Activated CD8-positive, alpha-beta memory T cell treated with anti-CD3 and anti-CD28 coated beads, Interleukin-2, amount 10 ng/mL, durations not matched to agents 7 days and 5 days (primary cell): ENCODE measurements at regions not wholly inside any gene's neighbourhood (a gene's known extent, or its start where the extent isn't known, plus 50 kb on each side); places are given as distances from the start of the nearest gene placed in this dataset.

Experiments used
- ATAC-seq: fragments of 150-1000 bp; cut with Tn5 transposase; one replicate; pipeline ENCODE4 v1.10.0; 2021; ENCODE audit warnings: moderate library complexity
- CTCF ChIA-PET: fragments of 350-600 bp; sonication (Branson Sonifier 250); formaldehyde crosslinking; loops from one replicate; lab custom pipeline; 2021; ENCODE audit warnings: antibody characterized with exemption; lab: Charles Lee
- DNase-seq: peaks from one replicate; pipeline ENCODE4 v3.0.0-alpha.2; 2020
- H3K27ac Mint-ChIP-seq: one replicate; pipeline ENCODE4 v1.8.0; 2021; ENCODE audit warnings: mild to moderate bottlenecking, mixed read lengths
- H3K27me3 Mint-ChIP-seq: one replicate; pipeline ENCODE4 v1.8.0; 2021; ENCODE audit warnings: mixed read lengths
- H3K36me3 Mint-ChIP-seq: one replicate; pipeline ENCODE4 v1.8.0; 2021; ENCODE audit warnings: mild to moderate bottlenecking, mixed read lengths
- H3K4me1 Mint-ChIP-seq: one replicate; pipeline ENCODE4 v1.8.0; 2021; ENCODE audit warnings: mixed read lengths
- H3K4me3 Mint-ChIP-seq: one replicate; pipeline ENCODE4 v1.8.0; 2021; ENCODE audit warnings: mild to moderate bottlenecking, moderate library complexity, mixed read lengths
- H3K9me3 Mint-ChIP-seq: one replicate; pipeline ENCODE4 v1.8.0; 2022; ENCODE audit warnings: low read depth, mixed read lengths

DNA sequence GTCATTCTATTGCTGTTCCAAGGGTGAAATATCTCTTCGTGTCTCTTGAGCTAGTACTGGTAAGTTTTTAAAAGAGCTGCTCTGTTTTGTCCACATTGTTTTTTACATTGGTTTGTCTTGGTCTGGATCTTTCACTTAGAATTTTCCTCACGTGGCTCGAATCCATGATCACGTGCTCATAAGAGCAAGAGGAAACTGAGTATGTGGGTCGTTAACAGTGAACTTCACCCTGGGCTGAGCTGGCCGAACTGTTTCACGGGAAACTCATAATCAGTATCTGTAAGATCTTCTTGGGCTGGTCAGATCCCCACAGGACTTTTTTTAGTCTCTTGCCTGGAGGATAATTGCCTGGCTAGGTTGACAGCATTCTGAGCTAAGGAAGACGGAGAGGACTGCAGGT, 77.8 kb upstream of the HELT start:
- CTCF ChIA-PET = no interaction called here
- no peak for ATAC-seq

DNA sequence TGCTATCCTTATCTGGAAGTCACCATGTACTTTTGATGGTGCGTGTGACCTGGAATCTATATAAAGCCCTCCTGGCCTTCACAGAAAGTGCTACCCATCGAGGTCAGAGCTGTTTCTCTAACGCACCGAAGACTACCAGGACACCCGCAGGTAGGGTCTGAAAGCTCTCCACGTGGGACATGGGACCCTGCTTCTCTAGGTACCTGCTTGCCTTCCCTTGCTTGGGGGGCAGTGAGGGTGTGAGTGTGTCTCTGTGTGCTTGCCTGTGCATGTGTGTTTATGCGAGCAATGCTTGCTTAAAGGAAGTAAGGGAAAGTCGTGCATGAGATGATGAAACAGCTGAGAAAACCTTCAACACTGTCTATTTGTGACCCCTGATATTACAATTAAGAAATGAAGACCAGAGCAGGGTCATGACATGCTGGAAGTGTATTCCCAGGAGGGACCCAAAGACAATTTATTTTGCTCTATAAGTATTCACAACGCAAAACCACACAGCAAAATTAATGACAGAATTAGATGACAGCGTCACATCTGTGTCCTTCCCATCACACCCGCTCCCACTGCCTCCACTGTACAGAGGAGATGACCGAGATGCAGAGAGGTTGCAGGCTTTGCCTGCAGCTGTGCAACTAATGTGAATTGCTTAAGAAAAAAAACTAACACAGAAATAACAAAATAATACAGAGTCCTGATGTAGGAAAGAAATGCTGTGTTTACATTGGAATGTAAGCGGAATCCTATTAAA, 76.4 kb upstream of the HELT start:
- Mint-ChIP-seq H3K9me3 (no peaks in the 10 kb centered on the region), H3K4me3 (no peak overlapping the region), H3K36me3 (no peaks in the 10 kb centered on the region), H3K4me1 (no peaks in the 10 kb centered on the region), H3K27ac (no peak overlapping the region), H3K27me3 (peaks cover 39% of the 10 kb centered on the region)
- CTCF ChIA-PET = no interaction called here
- DNase-seq (no peak), ATAC-seq (no peak)

More for the DNA sequence above, 77.8 kb upstream of the HELT start:
- no peak for DNase-seq
- H3K27me3 Mint-ChIP-seq = peaks cover 32% of the 10 kb centered on the region
- no peak overlapping the region for H3K27ac Mint-ChIP-seq
- no peaks in the 10 kb centered on the region for H3K9me3 Mint-ChIP-seq
- H3K4me3 Mint-ChIP-seq = no peak overlapping the region
- H3K4me1 Mint-ChIP-seq = no peaks in the 10 kb centered on the region
- H3K36me3 Mint-ChIP-seq = no peaks in the 10 kb centered on the region

DNA sequence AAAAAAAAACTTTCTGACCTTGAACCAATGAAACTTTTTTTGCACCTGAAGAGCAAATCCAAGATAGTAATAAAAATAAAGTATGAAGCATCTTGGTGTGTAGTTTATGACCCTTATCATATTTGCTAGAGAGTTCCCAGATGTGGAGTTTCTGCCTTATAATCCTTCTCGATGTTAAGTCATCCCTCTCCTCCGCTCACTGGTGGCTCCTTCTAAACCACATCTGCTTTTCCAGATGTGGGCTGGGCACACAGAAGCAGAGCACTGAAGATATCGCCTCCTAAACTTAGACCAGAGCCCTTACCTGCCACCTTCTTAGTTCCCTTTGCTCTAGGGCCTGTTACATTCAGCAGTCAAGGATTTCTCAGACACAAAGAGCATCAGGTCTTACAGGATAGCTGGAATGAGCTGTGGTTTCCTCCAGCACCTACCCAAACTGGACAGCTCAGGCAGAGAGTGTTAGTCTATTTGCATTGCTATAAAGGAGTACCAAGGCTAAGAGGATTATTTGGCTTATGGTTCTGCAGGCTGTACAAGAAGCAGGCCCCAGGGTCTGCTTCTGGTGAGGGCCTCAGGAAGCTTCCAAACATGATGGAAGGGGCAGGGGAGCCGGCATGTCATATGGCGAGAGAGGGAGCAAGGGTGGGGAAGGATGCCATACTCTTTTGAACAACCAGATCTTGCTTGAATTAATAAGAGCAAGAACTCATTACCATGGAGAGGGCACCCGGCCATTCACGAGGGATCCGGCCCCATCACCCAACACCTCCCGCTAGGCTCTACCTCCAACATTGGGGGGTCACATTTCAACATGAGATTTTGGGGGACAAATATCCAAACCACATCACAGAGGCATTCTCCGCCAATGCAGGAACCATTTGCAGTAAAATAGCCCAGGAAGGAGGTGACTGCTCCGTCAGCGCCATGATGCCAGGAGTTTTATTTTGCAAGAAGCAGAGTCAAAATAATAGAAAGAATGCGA, 75.6 kb upstream of the HELT start:
- H3K27ac Mint-ChIP-seq = no peak overlapping the region
- no peak overlapping the region for H3K4me3 Mint-ChIP-seq
- DNase-seq = no peak
- no peaks in the 10 kb centered on the region for H3K36me3 Mint-ChIP-seq
- H3K9me3 Mint-ChIP-seq = no peaks in the 10 kb centered on the region
- CTCF ChIA-PET = no interaction called here
- no peaks in the 10 kb centered on the region for H3K4me1 Mint-ChIP-seq
- H3K27me3 Mint-ChIP-seq = peaks cover 44% of the 10 kb centered on the region
- ATAC-seq = no peak

DNA sequence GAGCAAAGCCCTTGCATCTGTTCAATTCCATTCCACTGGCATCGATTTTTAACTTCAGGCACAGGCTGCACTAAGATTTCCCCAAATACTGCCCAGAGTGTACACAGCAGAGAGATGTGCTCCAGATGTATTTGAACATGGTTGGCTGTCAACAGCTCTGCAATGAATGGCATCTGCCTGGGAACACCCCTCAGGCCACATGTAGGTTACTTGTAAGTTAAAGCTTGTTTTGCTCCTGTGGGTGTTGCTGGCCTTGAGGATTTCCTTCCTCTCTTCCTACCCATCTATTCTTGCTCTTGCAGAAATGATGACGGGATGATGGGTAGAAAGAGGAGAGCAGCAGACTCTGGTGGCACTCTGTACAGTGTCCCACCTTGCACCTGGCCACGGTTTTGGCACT, 69.3 kb upstream of the HELT start:
- H3K27ac Mint-ChIP-seq = no peak overlapping the region
- CTCF ChIA-PET = no interaction called here
- ATAC-seq (no peak), DNase-seq (no peak)
- H3K9me3 Mint-ChIP-seq = no peaks in the 10 kb centered on the region
- no peak overlapping the region for H3K4me3 Mint-ChIP-seq
- no peaks in the 10 kb centered on the region for H3K36me3 Mint-ChIP-seq
- no peaks in the 10 kb centered on the region for H3K4me1 Mint-ChIP-seq
- peaks cover 50% of the 10 kb centered on the region for H3K27me3 Mint-ChIP-seq

DNA sequence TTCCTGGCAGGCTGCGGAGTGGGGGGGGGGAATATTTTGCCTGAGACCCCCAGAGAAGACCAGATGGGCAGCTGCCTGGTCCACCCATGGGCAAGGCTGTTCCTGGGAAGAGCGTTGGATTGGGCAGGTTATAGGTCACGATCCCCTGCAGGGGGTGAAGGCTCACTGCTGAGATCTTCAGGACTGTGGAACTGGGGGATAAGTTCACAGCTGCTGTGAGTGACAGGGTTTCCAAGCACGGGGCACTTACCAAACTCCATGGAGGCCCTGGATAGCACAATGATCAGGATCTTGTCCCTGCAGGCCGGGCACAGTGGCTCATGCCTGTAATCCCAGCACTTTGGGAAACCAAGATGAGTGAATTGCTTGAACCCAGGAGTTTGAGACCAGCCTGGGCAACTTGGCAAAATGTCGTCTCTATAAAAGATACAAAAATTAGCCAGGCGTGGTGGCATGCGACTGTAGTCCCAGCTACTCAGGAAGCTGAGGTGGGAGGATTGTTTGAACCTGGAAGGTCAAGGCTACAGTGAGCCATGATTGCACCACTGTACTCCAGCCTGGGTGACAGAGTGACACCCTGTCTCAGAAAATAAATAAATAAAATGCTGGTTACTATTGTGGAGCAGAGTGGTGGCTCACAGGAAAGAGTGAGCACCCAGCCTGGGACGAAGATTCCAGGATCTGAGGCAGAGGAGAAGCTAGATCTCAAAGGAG, 68.0 kb upstream of the HELT start:
- no peak for ATAC-seq
- Mint-ChIP-seq H3K4me1 (no peaks in the 10 kb centered on the region), H3K9me3 (no peaks in the 10 kb centered on the region), H3K27ac (no peak overlapping the region), H3K4me3 (no peak overlapping the region), H3K27me3 (peaks cover 40% of the 10 kb centered on the region), H3K36me3 (no peaks in the 10 kb centered on the region)
- no peak for DNase-seq
- CTCF ChIA-PET = no interaction called here

DNA sequence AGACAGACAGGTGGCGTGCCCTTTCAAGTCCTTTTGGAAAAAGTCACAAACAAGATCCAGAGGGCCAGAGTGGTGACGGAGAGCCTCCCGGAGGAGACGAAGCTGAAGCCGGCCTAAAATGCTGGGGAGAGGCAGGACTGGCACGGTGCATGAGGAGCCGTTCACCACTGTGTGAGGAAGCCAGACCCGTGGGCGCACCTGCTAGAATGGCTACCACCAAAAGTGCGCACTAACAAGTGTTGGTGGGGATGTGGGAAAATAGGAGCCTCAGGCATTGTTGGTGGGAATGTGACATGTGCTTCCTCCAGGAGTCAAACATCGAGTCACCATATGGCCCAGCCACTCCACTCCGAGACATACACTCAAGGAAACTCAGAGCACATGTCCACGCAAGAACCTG, 67.4 kb upstream of the HELT start:
- DNase-seq (no peak), ATAC-seq (no peak)
- no peak overlapping the region for H3K27ac Mint-ChIP-seq
- H3K36me3 Mint-ChIP-seq = no peaks in the 10 kb centered on the region
- CTCF ChIA-PET = no interaction called here
- H3K9me3 Mint-ChIP-seq = no peaks in the 10 kb centered on the region
- H3K4me3 Mint-ChIP-seq = no peak overlapping the region
- no peaks in the 10 kb centered on the region for H3K4me1 Mint-ChIP-seq
- H3K27me3 Mint-ChIP-seq = peaks cover 36% of the 10 kb centered on the region

DNA sequence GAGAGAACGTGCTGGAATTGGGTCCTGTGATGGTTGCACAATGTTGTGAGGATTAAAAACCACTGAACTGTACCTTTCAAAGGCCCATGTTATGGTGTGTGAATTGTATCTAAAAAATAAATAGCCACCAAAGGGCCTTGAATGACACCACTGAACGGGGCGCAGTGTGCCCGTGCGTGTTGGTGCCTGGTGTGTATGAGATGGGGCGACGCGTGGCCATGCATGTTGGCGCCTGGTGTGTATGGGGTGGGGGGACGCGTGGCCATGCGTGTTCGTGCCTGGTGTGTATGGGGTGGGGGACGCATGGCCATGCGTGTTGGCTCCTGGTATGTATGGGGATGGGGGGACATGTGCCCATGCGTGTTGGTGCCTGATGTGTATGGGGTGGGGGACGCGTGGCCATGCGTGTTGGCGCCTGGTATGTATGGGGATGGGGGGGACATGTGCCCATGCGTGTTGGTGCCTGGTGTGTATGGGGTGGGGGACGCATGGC, 66.6 kb upstream of the HELT start:
- Mint-ChIP-seq H3K9me3 (no peaks in the 10 kb centered on the region), H3K4me3 (no peak overlapping the region), H3K27ac (no peak overlapping the region), H3K27me3 (peaks cover 29% of the 10 kb centered on the region), H3K4me1 (no peaks in the 10 kb centered on the region), H3K36me3 (no peaks in the 10 kb centered on the region)
- DNase-seq (no peak), ATAC-seq (no peak)
- CTCF ChIA-PET = no interaction called here

DNA sequence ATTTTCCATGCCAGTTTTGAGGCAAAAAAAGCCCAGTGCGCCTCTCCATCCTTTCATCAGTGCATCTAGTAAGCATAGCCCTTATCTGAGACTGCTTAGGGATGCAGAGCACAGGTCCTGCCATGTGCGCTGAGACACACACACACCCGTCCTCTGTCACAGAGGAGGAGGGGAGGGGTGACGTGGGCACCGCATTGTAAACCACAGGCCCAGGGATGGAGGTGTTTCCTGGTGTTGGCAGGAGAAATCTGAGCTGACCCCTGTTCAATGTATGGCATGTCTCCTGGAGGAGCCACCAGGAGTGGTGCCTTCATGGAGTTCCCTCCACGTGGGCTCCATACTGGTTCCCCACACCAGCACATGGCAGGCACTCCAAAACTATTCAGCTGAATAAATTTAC, 65.8 kb upstream of the HELT start:
- CTCF ChIA-PET = no interaction called here
- Mint-ChIP-seq H3K27ac (no peak overlapping the region), H3K27me3 (peaks cover 24% of the 10 kb centered on the region), H3K36me3 (no peaks in the 10 kb centered on the region), H3K4me1 (no peaks in the 10 kb centered on the region), H3K4me3 (no peak overlapping the region), H3K9me3 (no peaks in the 10 kb centered on the region)
- no peak for DNase-seq
- no peak for ATAC-seq

DNA sequence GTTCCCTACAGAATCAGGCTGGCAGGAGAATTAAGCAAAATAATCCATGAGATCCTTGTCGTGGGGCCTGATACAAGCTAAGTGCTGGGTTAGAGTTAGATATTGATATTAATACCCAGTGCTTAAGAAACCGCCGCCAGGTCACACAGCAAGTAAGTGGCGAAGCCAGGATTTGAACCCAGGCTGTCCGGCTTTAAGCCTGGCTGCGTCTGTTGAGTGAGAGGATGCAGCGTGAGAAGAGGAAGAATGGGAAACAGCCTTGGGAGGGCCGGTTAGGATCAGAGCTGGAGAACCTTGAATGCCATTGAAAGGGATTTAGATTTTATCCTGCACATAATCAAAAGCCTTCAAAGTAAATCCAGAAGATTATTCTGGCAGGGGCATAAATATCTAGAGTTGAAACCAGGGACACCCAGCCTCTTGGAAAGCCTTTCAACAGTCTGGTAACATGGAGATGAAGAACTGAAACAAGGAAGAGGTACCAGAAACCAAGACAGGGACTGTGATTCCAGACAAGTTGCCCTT, 64.8 kb upstream of the HELT start:
- DNase-seq (no peak), ATAC-seq (no peak)
- Mint-ChIP-seq H3K4me3 (no peak overlapping the region), H3K9me3 (no peaks in the 10 kb centered on the region), H3K27me3 (peaks cover 17% of the 10 kb centered on the region), H3K36me3 (no peaks in the 10 kb centered on the region), H3K4me1 (no peaks in the 10 kb centered on the region), H3K27ac (no peak overlapping the region)
- CTCF ChIA-PET = no interaction called here

DNA sequence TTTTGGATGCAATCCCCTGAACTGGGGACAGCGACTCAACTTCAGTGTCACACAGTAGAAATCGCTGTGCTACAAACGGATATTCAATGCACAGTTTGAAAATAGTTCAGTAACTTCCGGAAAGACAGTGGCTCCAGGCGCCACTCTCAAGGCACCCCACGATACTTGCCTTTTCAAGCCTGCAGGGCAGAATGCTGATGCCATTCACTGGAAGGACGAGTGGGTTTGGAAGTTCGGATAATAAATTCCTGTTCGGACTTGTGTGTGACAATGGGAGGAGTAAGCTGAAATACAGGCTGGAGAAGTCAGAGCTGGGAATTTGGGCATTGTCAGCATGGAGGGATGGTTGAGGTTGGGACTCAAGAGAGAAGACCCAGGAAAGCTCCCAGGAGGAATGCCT, 64.3 kb upstream of the HELT start:
- H3K9me3 Mint-ChIP-seq = no peaks in the 10 kb centered on the region
- no peaks in the 10 kb centered on the region for H3K36me3 Mint-ChIP-seq
- no peak for DNase-seq
- CTCF ChIA-PET = no interaction called here
- peaks cover 15% of the 10 kb centered on the region for H3K27me3 Mint-ChIP-seq
- no peak overlapping the region for H3K27ac Mint-ChIP-seq
- H3K4me3 Mint-ChIP-seq = no peak overlapping the region
- H3K4me1 Mint-ChIP-seq = peaks cover 2% of the 10 kb centered on the region
- ATAC-seq = no peak

DNA sequence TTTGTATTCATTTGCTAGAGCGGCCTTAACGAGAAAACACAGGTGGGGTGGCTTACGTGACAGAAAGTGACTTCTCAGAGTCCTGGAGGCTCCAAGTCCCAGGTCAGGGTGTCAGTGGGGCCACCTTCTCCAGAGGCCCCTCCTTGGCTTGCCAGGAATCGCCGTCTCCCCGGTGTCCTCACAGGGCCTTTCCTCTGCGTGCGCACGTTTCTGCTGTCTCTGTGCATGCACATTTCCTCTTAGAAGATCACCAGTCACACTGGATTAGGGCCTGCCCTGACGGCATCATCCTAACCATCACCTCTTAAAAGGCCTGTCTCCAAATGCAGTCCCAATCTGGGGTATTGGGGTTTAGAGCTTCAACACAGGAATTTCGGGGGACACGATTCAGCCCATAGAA, 63.8 kb upstream of the HELT start:
- CTCF ChIA-PET = no interaction called here
- no peak overlapping the region for H3K27ac Mint-ChIP-seq
- no peaks in the 10 kb centered on the region for H3K36me3 Mint-ChIP-seq
- no peaks in the 10 kb centered on the region for H3K9me3 Mint-ChIP-seq
- DNase-seq = no peak
- peaks cover 3% of the 10 kb centered on the region for H3K4me1 Mint-ChIP-seq
- no peak overlapping the region for H3K4me3 Mint-ChIP-seq
- peaks cover 11% of the 10 kb centered on the region for H3K27me3 Mint-ChIP-seq
- ATAC-seq = no peak

DNA sequence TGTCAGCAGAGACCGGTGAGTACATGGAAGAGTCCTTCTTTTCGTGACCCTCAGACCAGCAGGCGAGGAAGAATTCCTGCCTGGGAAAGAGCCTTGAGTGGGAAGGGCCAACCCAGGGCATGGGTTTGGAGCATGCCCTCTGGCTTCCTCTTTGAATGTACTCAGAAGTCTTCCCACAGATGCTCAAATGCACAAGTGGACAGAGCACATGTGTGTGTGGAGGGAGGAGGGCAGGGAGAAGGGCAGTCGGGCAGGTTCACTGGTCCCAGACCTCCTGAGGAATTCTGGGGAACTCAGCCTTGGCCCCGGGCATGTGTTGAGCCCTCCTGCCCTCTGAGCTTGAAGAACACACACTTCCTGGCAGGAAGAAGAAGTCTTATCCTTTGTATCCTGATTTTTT, 63.2 kb upstream of the HELT start:
- H3K27ac Mint-ChIP-seq = no peak overlapping the region
- DNase-seq (no peak), ATAC-seq (no peak)
- no peaks in the 10 kb centered on the region for H3K9me3 Mint-ChIP-seq
- H3K36me3 Mint-ChIP-seq = no peaks in the 10 kb centered on the region
- peaks cover 12% of the 10 kb centered on the region for H3K27me3 Mint-ChIP-seq
- CTCF ChIA-PET = no interaction called here
- H3K4me3 Mint-ChIP-seq = no peak overlapping the region
- H3K4me1 Mint-ChIP-seq = peaks cover 3% of the 10 kb centered on the region

DNA sequence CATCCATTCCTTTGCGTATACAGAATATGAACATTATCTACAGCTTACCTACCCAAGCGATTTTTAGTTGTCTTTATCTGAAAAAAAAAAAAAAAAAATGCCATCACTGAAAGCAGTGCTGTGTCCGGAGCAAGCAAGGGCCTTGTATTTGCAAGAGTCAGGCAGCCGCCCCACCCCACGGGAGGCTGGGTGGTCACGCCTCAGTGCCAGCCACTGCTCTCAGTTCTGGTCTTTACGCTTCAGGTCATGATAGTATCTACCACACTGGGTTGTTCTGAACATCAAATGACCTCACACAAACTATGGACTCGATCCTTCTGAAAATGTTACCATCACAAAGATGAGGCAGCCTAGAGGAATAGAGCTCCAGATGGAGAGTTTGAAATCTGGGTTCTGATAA, 62.7 kb upstream of the HELT start:
- CTCF ChIA-PET = no interaction called here
- Mint-ChIP-seq H3K4me3 (no peak overlapping the region), H3K27me3 (peaks cover 13% of the 10 kb centered on the region), H3K9me3 (no peaks in the 10 kb centered on the region), H3K4me1 (peaks cover 3% of the 10 kb centered on the region), H3K36me3 (no peaks in the 10 kb centered on the region), H3K27ac (no peak overlapping the region)
- DNase-seq = no peak
- ATAC-seq = no peak
